ENCODE measurements at regions not wholly inside any gene's neighbourhood (a gene's known extent, or its start where the extent isn't known, plus 50 kb on each side); places are given as distances from the start of the nearest gene placed in this dataset.

- DNase-seq: no peak
- Mint-ChIP-seq H3K27ac (no peak overlapping the region), H3K36me3 (no peaks in the 10 kb centered on the region), H3K27me3 (no peaks in the 10 kb centered on the region), H3K4me3 (no peak overlapping the region), H3K4me1 (no peaks in the 10 kb centered on the region), H3K9me3 (no peaks in the 10 kb centered on the region)
These were observed 392.8 kb downstream of the SLITRK6 start for GRCh38 chr13:85406269-85406975.

- H3K9me3 Mint-ChIP-seq: no peaks in the 10 kb centered on the region
- no peak overlapping the region for H3K27ac Mint-ChIP-seq
- DNase-seq: no peak
- H3K4me1 Mint-ChIP-seq: no peaks in the 10 kb centered on the region
- no peak overlapping the region for H3K4me3 Mint-ChIP-seq
- no peaks in the 10 kb centered on the region for H3K27me3 Mint-ChIP-seq
- H3K36me3 Mint-ChIP-seq: no peaks in the 10 kb centered on the region
These were observed 393.8 kb downstream of the SLITRK6 start for GRCh38 chr13:85405316-85405897.

GRCh38 chr13:85386424-85386823 lies 412.8 kb downstream of the SLITRK6 start:
- H3K9me3 Mint-ChIP-seq: peaks cover 4% of the 10 kb centered on the region
- no peaks in the 10 kb centered on the region for H3K36me3 Mint-ChIP-seq
- no peaks in the 10 kb centered on the region for H3K27me3 Mint-ChIP-seq
- DNase-seq: no peak
- H3K4me1 Mint-ChIP-seq: no peaks in the 10 kb centered on the region
- H3K27ac Mint-ChIP-seq: no peak overlapping the region
- no peak overlapping the region for H3K4me3 Mint-ChIP-seq

- DNase-seq: no peak
- no peaks in the 10 kb centered on the region for H3K27me3 Mint-ChIP-seq
- H3K4me1 Mint-ChIP-seq: no peaks in the 10 kb centered on the region
- H3K9me3 Mint-ChIP-seq: no peaks in the 10 kb centered on the region
- H3K27ac Mint-ChIP-seq: no peak overlapping the region
- H3K36me3 Mint-ChIP-seq: no peaks in the 10 kb centered on the region
- no peak overlapping the region for H3K4me3 Mint-ChIP-seq
These were observed 415.9 kb downstream of the SLITRK6 start for GRCh38 chr13:85383291-85383690.

GRCh38 chr13:85381082-85381481 lies 418.1 kb downstream of the SLITRK6 start:
- H3K4me1 Mint-ChIP-seq: no peaks in the 10 kb centered on the region
- H3K36me3 Mint-ChIP-seq: no peaks in the 10 kb centered on the region
- H3K9me3 Mint-ChIP-seq: no peaks in the 10 kb centered on the region
- H3K4me3 Mint-ChIP-seq: no peak overlapping the region
- no peaks in the 10 kb centered on the region for H3K27me3 Mint-ChIP-seq
- no peak for DNase-seq
- H3K27ac Mint-ChIP-seq: no peak overlapping the region

GRCh38 chr13:85379991-85380390 lies 419.2 kb downstream of the SLITRK6 start:
- DNase-seq: no peak
- Mint-ChIP-seq H3K36me3 (no peaks in the 10 kb centered on the region), H3K27ac (no peak overlapping the region), H3K9me3 (no peaks in the 10 kb centered on the region), H3K27me3 (no peaks in the 10 kb centered on the region), H3K4me1 (no peaks in the 10 kb centered on the region), H3K4me3 (no peak overlapping the region)

GRCh38 chr13:85379433-85379832 lies 419.8 kb downstream of the SLITRK6 start:
- H3K4me3 Mint-ChIP-seq: no peak overlapping the region
- no peak overlapping the region for H3K27ac Mint-ChIP-seq
- no peaks in the 10 kb centered on the region for H3K36me3 Mint-ChIP-seq
- no peaks in the 10 kb centered on the region for H3K9me3 Mint-ChIP-seq
- no peak for DNase-seq
- no peaks in the 10 kb centered on the region for H3K27me3 Mint-ChIP-seq
- H3K4me1 Mint-ChIP-seq: no peaks in the 10 kb centered on the region

GRCh38 chr13:85377783-85378182 lies 421.4 kb downstream of the SLITRK6 start:
- no peaks in the 10 kb centered on the region for H3K27me3 Mint-ChIP-seq
- H3K9me3 Mint-ChIP-seq: no peaks in the 10 kb centered on the region
- H3K27ac Mint-ChIP-seq: no peak overlapping the region
- no peaks in the 10 kb centered on the region for H3K36me3 Mint-ChIP-seq
- H3K4me1 Mint-ChIP-seq: no peaks in the 10 kb centered on the region
- no peak for DNase-seq
- no peak overlapping the region for H3K4me3 Mint-ChIP-seq

GRCh38 chr13:85373322-85373721 lies 425.9 kb downstream of the SLITRK6 start:
- Mint-ChIP-seq H3K36me3 (no peaks in the 10 kb centered on the region), H3K4me1 (no peaks in the 10 kb centered on the region), H3K4me3 (no peak overlapping the region), H3K27me3 (no peaks in the 10 kb centered on the region), H3K27ac (no peak overlapping the region), H3K9me3 (no peaks in the 10 kb centered on the region)
- no peak for DNase-seq

GRCh38 chr13:85371254-85371653 lies 428.0 kb downstream of the SLITRK6 start:
- H3K27me3 Mint-ChIP-seq: no peaks in the 10 kb centered on the region
- H3K27ac Mint-ChIP-seq: no peak overlapping the region
- no peaks in the 10 kb centered on the region for H3K4me1 Mint-ChIP-seq
- DNase-seq: no peak
- H3K4me3 Mint-ChIP-seq: no peak overlapping the region
- no peaks in the 10 kb centered on the region for H3K36me3 Mint-ChIP-seq
- H3K9me3 Mint-ChIP-seq: no peaks in the 10 kb centered on the region

- Mint-ChIP-seq H3K27ac (no peak overlapping the region), H3K4me3 (no peak overlapping the region), H3K27me3 (no peaks in the 10 kb centered on the region), H3K4me1 (no peaks in the 10 kb centered on the region), H3K36me3 (no peaks in the 10 kb centered on the region), H3K9me3 (no peaks in the 10 kb centered on the region)
- no peak for DNase-seq
These were observed 430.5 kb downstream of the SLITRK6 start for GRCh38 chr13:85368686-85369085.

GRCh38 chr13:85367887-85368286 lies 431.3 kb downstream of the SLITRK6 start:
- no peak overlapping the region for H3K27ac Mint-ChIP-seq
- no peak for DNase-seq
- no peak overlapping the region for H3K4me3 Mint-ChIP-seq
- H3K27me3 Mint-ChIP-seq: no peaks in the 10 kb centered on the region
- no peaks in the 10 kb centered on the region for H3K36me3 Mint-ChIP-seq
- H3K4me1 Mint-ChIP-seq: no peaks in the 10 kb centered on the region
- H3K9me3 Mint-ChIP-seq: no peaks in the 10 kb centered on the region

GRCh38 chr13:85366759-85367417 lies 432.3 kb downstream of the SLITRK6 start:
- no peaks in the 10 kb centered on the region for H3K27me3 Mint-ChIP-seq
- DNase-seq: no peak
- H3K4me1 Mint-ChIP-seq: no peaks in the 10 kb centered on the region
- H3K36me3 Mint-ChIP-seq: no peaks in the 10 kb centered on the region
- H3K9me3 Mint-ChIP-seq: no peaks in the 10 kb centered on the region
- no peak overlapping the region for H3K4me3 Mint-ChIP-seq
- H3K27ac Mint-ChIP-seq: no peak overlapping the region

GRCh38 chr13:85363504-85363903 lies 435.7 kb downstream of the SLITRK6 start:
- no peaks in the 10 kb centered on the region for H3K36me3 Mint-ChIP-seq
- H3K27me3 Mint-ChIP-seq: no peaks in the 10 kb centered on the region
- H3K9me3 Mint-ChIP-seq: no peaks in the 10 kb centered on the region

GRCh38 chr13:85362980-85363379 lies 436.2 kb downstream of the SLITRK6 start:
- Mint-ChIP-seq H3K4me3 (no peak overlapping the region), H3K4me1 (no peaks in the 10 kb centered on the region), H3K9me3 (no peaks in the 10 kb centered on the region), H3K27ac (no peak overlapping the region), H3K36me3 (no peaks in the 10 kb centered on the region), H3K27me3 (no peaks in the 10 kb centered on the region)
- no peak for DNase-seq

More at GRCh38 chr13:85363504-85363903, 435.7 kb downstream of the SLITRK6 start:
- no peaks in the 10 kb centered on the region for H3K4me1 Mint-ChIP-seq
- H3K27ac Mint-ChIP-seq: no peak overlapping the region
- no peak overlapping the region for H3K4me3 Mint-ChIP-seq
- no peak for DNase-seq

GRCh38 chr13:85347251-85347650 lies 452.0 kb downstream of the SLITRK6 start:
- Mint-ChIP-seq H3K4me3 (no peak overlapping the region), H3K27ac (no peak overlapping the region), H3K4me1 (no peaks in the 10 kb centered on the region), H3K27me3 (no peaks in the 10 kb centered on the region), H3K36me3 (no peaks in the 10 kb centered on the region), H3K9me3 (no peaks in the 10 kb centered on the region)
- no peak for DNase-seq

Data from activated naive CD8-positive, alpha-beta T cell treated with anti-CD3 and anti-CD28 coated beads for 36 hours (primary cell).